GM19240 (cell line): ENCODE measurements at regions not wholly inside any gene's neighbourhood (a gene's known extent, or its start where the extent isn't known, plus 50 kb on each side); places are given as distances from the start of the nearest gene placed in this dataset.

Source experiments
- DNase-seq: peaks from one replicate; pipeline ENCODE4 v3.0.0; 2011; ENCODE audit warnings: low spot score; ENCODE audit not compliant: insufficient read length

DNA sequence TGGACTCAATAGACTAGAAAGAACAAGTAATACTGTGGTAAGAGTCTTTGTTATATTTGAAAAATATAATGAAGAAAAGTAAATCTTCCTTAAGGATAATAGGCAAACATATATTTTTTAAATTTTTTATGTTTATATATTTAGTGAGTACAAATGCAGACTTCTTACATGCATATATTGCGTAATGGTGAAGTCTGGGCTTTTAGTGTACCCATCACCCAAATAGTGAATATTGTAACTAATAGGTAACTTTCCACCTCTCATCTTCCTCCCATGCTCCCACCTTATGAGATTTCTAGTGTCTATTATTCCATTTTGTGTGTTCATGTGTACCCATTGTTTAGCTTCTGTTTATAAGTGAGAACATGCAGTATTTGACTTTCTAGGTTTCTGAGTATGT, 711.2 kb upstream of the NDST4 start:
- no peak for DNase-seq

DNA sequence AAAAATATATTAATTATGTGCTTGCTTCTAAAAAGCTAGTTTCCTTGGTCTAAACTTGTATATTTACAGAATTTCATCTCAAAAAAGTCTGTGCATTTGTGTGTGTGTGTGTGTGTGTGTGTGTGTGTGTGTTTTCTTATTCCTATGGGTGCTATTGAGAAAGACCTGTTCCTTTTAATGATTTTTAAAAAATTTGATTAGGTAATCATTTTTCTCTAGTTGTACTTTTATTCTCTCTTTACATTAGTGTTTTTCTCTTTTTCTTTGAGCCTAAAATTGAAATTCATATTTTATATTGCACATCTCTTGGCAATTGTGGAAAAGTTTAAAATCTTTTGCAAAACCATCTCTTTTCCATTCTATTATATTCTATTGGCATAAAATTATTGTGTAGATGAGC, 690.4 kb upstream of the NDST4 start:
- DNase-seq = no peak

DNA sequence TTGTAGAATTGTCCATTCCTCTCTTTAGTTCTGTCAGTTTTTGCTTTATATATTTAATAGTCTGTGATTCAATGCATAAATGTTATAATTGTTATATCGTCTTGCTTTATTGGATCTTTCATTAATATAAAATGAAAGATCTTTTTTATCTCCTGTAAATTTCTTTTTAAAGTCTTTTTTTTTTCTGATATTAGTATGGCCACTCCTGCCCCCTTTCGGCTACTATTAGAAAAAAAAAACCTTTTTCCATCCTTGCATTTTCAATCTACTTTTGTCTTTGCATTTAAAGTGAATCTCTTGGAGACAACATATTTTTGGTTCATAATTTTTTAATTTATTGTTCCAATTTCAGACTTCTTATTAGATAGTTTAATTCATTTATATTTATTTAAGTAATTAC, 677.4 kb upstream of the NDST4 start:
- no peak for DNase-seq

DNA sequence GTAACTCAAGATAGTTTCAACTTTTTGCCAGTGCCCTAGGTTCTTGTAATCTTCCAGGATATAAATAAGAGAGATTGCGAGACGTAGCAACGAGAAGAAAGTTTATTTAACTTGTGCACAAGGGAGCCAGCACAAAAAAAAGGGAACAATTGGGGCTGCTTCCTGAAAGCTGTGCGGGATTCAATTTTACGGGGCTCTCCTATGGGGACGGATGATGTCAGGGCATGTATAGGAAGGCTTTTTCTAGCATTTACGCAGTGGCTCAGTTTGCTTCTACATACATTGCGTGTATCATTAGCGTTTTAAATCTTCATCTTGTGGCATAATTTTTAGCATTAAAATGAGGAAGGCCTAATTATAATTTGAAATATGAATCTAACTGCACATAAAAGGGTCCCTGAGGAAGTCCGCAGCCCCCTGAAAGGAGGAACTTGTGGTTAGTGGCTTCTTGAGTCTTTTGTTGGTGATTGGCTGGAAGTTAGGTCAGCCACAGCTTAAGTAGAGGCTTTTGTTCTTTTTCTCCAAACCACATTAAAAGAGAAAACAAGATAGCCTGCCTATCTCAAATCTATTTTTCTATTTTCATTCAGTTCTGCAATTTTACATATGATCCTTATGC, 668.2 kb upstream of the NDST4 start:
- no peak for DNase-seq

DNA sequence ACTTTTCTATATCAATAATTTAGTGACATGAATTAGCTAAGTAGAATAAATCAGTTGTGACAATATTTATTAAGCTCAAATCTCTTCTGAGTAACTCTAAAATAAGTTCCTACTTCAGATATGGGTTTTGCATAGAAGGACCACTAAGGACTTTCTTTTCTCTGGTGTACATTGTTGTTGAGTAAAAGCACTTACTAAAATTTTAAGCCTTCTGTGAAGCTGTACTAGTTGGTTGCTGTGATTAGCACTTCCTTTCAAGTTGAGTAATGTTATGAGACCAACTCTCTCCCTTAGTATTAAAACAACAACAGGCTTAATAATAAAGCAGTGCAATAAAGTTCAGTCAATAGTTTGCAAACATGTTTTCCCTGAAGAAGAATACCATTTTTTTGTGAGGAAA, 667.4 kb upstream of the NDST4 start:
- no peak for DNase-seq

DNA sequence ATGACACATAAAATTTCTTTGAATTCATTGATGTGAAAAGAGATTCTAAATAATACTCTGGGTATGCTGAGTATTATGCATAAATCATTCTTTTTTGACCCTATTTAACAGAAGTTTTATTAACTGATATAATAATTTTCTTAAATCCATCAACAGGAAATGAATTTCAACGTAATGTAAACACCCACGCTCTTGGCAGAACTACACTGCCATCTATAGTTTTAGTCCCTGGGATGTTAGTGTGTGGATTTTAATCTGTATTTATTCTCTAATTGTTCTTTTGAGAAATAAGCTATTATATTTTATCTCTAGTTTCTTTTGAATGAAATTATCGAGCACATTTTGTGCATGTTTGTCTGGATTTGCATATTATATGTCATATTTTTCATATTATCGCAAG, 666.8 kb upstream of the NDST4 start:
- no peak for DNase-seq

DNA sequence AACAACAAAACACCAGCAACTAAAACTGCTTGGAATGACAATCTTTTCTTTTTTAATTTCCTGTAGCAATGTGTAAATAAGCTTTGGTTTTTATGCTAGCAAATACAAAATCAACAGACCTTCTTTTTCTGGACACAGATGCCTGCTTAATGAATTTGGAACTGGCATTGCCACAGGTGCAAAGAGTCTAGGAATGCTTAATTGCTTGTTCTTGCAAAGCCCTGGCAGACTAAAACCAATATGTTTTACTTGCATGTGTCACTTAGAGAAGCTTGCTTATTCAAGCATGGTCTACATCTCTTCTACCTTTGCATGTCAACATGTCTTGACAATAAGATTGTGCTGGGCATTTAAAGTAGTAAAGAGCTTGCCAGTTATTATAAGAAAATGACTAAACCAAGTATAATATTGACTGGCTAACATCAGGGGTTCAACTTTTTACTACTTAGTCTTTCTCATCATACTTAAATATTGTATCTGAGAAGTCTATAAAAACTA, 656.7 kb upstream of the NDST4 start:
- no peak for DNase-seq

DNA sequence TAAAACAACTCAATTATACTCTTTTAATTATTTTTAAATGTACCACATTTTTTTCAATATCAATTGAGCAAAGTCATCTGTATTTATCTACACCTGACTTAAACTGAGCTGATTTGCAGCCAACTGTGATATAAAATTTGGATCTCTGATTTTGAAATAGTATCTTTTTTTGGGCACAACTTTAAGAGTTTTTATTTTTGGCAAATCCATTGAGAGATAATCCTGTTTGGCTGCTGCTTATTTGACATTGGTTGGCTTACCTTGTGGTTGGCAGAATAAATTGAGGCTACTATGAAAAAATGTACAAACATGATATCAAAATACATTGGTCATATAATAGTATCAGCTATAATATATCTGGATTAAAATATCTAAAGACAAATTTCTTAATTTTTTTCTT, 656.0 kb upstream of the NDST4 start:
- DNase-seq = no peak

DNA sequence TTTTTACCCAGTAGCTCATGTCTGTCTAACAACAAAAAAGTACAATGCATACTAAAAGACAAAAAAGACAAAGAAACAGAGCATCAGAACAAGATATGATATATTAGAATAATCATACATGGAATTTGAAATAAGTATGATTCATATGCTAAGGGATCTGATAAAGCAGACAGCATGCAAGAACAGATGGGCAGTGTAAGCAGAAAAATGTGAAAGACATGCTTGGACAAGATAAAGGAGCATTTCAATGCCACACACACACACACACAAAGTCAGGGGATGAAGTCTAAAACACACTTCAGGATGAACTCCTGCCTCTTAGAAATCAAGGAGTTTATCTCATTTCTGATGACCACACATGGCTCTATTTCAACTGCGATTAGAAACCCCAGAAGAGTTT, 649.6 kb upstream of the NDST4 start:
- no peak for DNase-seq

GRCh38 chr4:115759231-115759630, 645.8 kb upstream of the NDST4 start:
- no peak for DNase-seq

- DNase-seq = no peak
Measured at GRCh38 chr4:115749404-115749803, 636.0 kb upstream of the NDST4 start.

DNA sequence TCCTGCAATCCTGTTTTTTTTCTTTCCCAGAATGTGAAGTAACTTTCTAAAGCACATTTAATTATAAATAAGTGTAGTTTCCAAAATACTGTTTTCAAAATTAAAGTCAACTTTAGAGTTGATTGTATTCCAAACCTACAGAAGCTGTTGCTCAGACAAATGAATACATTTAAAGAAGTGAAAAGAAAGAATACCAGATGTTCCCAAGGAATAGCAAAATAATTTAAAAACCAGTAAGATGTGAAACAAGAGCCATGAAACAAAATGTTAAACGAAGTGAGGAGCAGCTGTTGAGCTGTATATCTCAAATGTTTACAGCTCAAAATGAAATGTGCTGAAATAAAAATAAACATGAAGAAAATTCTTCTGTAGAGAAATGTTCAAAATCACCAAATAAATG, 627.4 kb upstream of the NDST4 start:
- no peak for DNase-seq

DNA sequence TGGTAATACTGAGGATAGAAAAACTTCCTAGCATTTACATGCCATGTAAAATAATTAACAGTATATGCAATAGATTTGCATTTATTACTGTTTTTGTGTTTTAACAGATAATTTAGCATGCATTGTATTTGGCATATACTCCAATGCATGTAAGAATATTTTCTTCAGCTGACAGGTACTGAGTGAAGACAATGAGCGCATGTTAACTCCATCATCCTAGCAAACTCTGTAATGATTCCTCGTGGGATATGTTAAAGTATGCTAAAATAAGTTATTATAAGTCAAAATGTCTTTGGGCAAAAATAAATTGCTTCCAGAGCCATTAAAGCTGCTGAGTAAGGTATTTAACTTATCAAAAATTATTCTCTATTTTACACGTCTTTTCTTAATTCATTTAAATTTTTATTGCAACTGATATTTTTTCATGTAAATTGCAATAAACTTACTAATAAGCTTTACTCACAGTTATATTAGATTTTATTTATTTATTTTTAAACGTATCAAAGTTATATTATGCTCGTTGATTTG, 616.4 kb upstream of the NDST4 start:
- no peak for DNase-seq

- DNase-seq = no peak
Measured at GRCh38 chr4:115723621-115724020, 610.2 kb upstream of the NDST4 start.

DNA sequence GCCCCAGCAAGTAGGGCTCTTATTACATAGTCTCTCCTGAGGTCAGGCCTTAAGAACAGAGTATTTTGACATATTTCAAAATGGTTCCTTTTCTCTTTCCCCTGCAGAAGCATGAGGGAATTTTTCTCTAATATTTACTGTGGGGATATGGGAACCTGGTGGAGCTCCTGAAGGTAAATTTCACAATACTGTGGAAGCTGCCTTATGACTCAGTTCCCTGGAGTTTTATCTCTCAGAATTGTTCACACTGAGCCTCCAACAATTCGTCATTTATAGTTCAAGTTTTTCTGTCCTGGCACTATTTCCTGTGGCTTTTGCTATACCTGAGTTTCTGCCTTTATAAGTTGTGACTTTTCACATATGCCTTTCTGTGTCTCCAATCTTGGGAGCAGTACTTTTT, 607.2 kb upstream of the NDST4 start:
- no peak for DNase-seq

GRCh38 chr4:115711575-115711974, 598.2 kb upstream of the NDST4 start:
- no peak for DNase-seq

- no peak for DNase-seq
Measured at GRCh38 chr4:115688961-115689360, 575.5 kb upstream of the NDST4 start.

GRCh38 chr4:115687052-115687755, 573.8 kb upstream of the NDST4 start:
- no peak for DNase-seq

GRCh38 chr4:115678425-115678941, 565.1 kb upstream of the NDST4 start:
- DNase-seq = no peak

DNA sequence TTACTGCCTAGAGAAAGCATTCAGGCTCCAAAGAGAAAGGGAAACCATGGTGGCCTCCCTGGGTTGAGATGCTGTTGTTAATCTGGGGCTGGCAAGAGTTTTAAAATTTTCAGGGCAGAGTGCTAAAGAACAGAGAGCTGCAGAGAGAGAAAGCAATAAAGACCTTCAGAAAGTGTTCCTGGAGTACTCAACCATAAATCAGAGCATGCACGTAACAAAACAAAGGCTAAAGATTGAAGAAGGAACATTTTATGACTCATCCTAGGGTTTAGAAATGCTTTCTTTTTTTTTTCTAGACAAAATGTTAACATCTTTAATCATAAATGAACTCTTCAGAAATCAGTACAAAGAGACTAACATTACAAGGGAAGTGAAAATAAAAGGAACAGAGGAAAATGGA, 562.3 kb upstream of the NDST4 start:
- DNase-seq = no peak

DNA sequence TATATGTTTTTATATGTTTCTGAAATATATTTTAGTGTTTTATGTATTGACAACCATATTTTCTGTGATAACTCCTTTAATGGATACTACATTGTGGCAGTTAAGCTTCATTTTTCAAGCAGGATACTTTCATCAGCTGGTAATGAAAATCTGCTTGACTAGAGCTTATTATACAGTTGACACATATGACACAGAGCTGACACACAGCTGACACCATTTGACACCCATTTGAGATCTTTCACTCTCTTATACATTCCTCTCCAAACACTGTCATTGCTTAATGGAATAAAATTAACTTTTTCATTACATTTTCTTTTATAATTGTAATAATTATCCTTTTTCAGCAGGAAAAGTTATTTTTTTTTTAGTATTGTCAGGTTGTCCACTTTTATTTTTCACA, 561.1 kb upstream of the NDST4 start:
- DNase-seq = no peak

DNA sequence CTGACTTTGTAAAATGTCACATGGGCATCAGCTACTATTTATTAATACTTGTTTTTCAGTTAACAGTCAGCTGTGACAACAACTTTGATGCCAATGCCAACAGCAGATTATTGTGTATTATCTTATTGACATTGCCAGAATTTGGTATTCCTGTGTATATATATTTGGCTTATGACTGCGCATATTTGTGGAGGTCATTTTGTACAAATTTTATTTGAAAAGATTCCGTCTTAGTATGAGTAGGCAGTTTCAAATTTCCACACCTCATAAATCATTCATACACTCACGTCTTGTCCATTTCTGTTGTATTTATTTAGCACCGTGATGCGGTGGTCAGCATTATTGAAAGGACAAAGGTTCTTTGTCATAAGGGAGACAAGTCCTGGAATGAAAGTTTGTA, 558.2 kb upstream of the NDST4 start:
- DNase-seq = no peak

GRCh38 chr4:115670930-115671329, 557.5 kb upstream of the NDST4 start:
- DNase-seq = no peak
